SK-N-SH (cell line): ENCODE measurements at regions not wholly inside any gene's neighbourhood (a gene's known extent, or its start where the extent isn't known, plus 50 kb on each side); places are given as distances from the start of the nearest gene placed in this dataset.

Source experiments
- CTCF ChIA-PET: fragments of 300-600, 350-600 bp; formaldehyde crosslinking; extraction: SDS; loops from one replicate; lab custom pipeline; 2021; lab: Yijun Ruan, JAX
- POLR2A ChIA-PET: fragments of 350-600 bp; sonication (Branson Sonifier 250); formaldehyde crosslinking; extraction: SDS; loops from one replicate; lab custom pipeline; 2020; ENCODE audit warnings: antibody characterized with exemption, inconsistent platforms; lab: Yijun Ruan, JAX
- DNase-seq: peaks from one replicate; pipeline ENCODE4 v3.0.0; 2012
- H2AFZ ChIP-seq: fragments of 200-600 bp; sonication (generic); 2 replicates; pipeline ENCODE4 v1.8.1; 2016; ENCODE audit warnings: antibody characterized with exemption, mild to moderate bottlenecking, low read depth
- H3F3A ChIP-seq: fragments of 200-600 bp; sonication (generic); replicated peaks from 2 replicates; pipeline ENCODE3; 2016; ENCODE audit warnings: antibody characterized with exemption, mild to moderate bottlenecking; ENCODE audit not compliant: insufficient read depth
- H3K27ac ChIP-seq, 2 experiments: fragments of 200-500 bp in 1 of 2; fragments of 200-600 bp in 1 of 2; sonication (Bioruptor generic) in 1 of 2; sonication (generic), shearing (Covaris generic) in 1 of 2; 2 replicates each; pipeline versions ENCODE4 v1.5.1 to v1.6.1; 2014 to 2016; ENCODE audit warnings: low read depth in 2 of 2, inconsistent platforms in 1 of 2, low read length in 1 of 2, mild to moderate bottlenecking in 1 of 2, mixed read lengths in 1 of 2
- H3K27me3 ChIP-seq: fragments of 200-600 bp; sonication (generic), shearing (Covaris generic); 2 replicates; pipeline ENCODE4 v1.6.1; 2016; ENCODE audit warnings: mixed run types; ENCODE audit not compliant: insufficient read depth
- H3K36me3 ChIP-seq, 2 experiments: fragments of 200-500 bp in 1 of 2; fragments of 200-600 bp in 1 of 2; sonication (Bioruptor generic) in 1 of 2; sonication (generic) in 1 of 2; replicated peaks in 1 of 2; 2 replicates each; pipeline versions ENCODE3 to v1.5.1; 2014 to 2016; ENCODE audit warnings: low read length in 1 of 2, mild to moderate bottlenecking in 1 of 2; ENCODE audit not compliant: insufficient read depth in 2 of 2, control insufficient read depth in 1 of 2
- H3K4me1 ChIP-seq, 2 experiments: fragments of 200-500 bp in 1 of 2; fragments of 200-600 bp in 1 of 2; sonication (Bioruptor generic) in 1 of 2; sonication (generic), shearing (Covaris generic) in 1 of 2; 2 replicates each; pipeline versions ENCODE4 v1.5.1 to v1.6.1; 2014 to 2016; ENCODE audit warnings: low read depth in 1 of 2, low read length in 1 of 2, mixed run types in 1 of 2; ENCODE audit not compliant: insufficient read depth in 2 of 2, control insufficient read depth in 1 of 2
- H3K4me2 ChIP-seq: fragments of 200-600 bp; sonication (generic), shearing (Covaris generic); 2 replicates; pipeline ENCODE4 v1.6.1; 2017; ENCODE audit warnings: mixed run types
- H3K4me3 ChIP-seq, 2 experiments: fragments of 200-500 bp in 1 of 2; fragments of 200-600 bp in 1 of 2; sonication (Bioruptor generic) in 1 of 2; sonication (generic), shearing (Covaris generic) in 1 of 2; 2 replicates each; pipeline versions ENCODE4 v1.5.1 to v1.8.1; 2014 to 2016; ENCODE audit warnings: low read depth in 2 of 2, inconsistent platforms in 1 of 2, low read length in 1 of 2, mild to moderate bottlenecking in 1 of 2, mixed read lengths in 1 of 2, moderate library complexity in 1 of 2
- H3K79me2 ChIP-seq: fragments of 200-600 bp; sonication (generic); 2 replicates; pipeline ENCODE4 v1.8.1; 2017; ENCODE audit warnings: mild to moderate bottlenecking; ENCODE audit not compliant: insufficient read depth
- H3K9ac ChIP-seq: fragments of 200-600 bp; sonication (generic); 2 replicates; pipeline ENCODE4 v1.6.1; 2017; ENCODE audit warnings: mixed run types
- H3K9me2 ChIP-seq: fragments of 200-600 bp; sonication (generic); 2 replicates; pipeline ENCODE4 v1.6.1; 2017; ENCODE audit warnings: mixed run types
- H3K9me3 ChIP-seq: fragments of 200-600 bp; sonication (generic); 2 replicates; pipeline ENCODE4 v1.6.1; 2017; ENCODE audit warnings: mixed run types, mild to moderate bottlenecking, moderate library complexity
- H4K20me1 ChIP-seq: fragments of 200-600 bp; sonication (generic); 2 replicates; pipeline ENCODE4 v1.6.1; 2017; ENCODE audit warnings: mild to moderate bottlenecking, mixed run types; ENCODE audit not compliant: insufficient read depth
- CTCF ChIP-seq: fragments of 200-600 bp; sonication (generic); IDR thresholded peaks from 2 replicates; pipeline ENCODE4 v1.6.1; 2017; ENCODE audit warnings: antibody characterized with exemption, mild to moderate bottlenecking, moderate library complexity
- ELF1 ChIP-seq: IDR thresholded peaks from 2 replicates; pipeline ENCODE4 v1.4.0; 2012
- EZH2phosphoT487 ChIP-seq: fragments of 200-600 bp; sonication (generic); IDR thresholded peaks from 2 replicates; pipeline ENCODE4 v1.6.1; 2017; ENCODE audit warnings: low read depth, mixed run types, mild to moderate bottlenecking, antibody characterized with exemption, moderate library complexity, borderline replicate concordance
- FOSL2 ChIP-seq: IDR thresholded peaks from 2 replicates; pipeline ENCODE4 v1.4.0; 2012; ENCODE audit warnings: low read depth, mild to moderate bottlenecking, moderate library complexity, borderline replicate concordance
- FOXJ3 ChIP-seq: sonication (generic); formaldehyde crosslinking; IDR thresholded peaks from 2 replicates; pipeline ENCODE4 v1.5.1; 2020; ENCODE audit warnings: mild to moderate bottlenecking, missing genetic modification reagents
- GABPA ChIP-seq: IDR thresholded peaks from 2 replicates; pipeline ENCODE4 v1.4.0; 2012; ENCODE audit warnings: low read depth, mild to moderate bottlenecking
- GATA2 ChIP-seq: sonication (generic); formaldehyde crosslinking; IDR thresholded peaks from 2 replicates; pipeline ENCODE4 v1.5.0; 2020; ENCODE audit warnings: mild to moderate bottlenecking, missing genetic modification reagents
- JUND ChIP-seq: IDR thresholded peaks from 2 replicates; pipeline ENCODE4 v1.4.0; 2012
- MAX ChIP-seq: IDR thresholded peaks from 2 replicates; pipeline ENCODE4 v1.4.0; 2012; ENCODE audit warnings: low read depth
- MEF2A ChIP-seq: IDR thresholded peaks from 2 replicates; pipeline ENCODE4 v1.4.0; 2012; ENCODE audit warnings: low read depth, borderline replicate concordance
- NRF1 ChIP-seq: IDR thresholded peaks from 2 replicates; pipeline ENCODE4 v1.6.1; 2012; ENCODE audit warnings: low read depth, mild to moderate bottlenecking, low read length
- RAD21 ChIP-seq: IDR thresholded peaks from 2 replicates; pipeline ENCODE4 v1.6.1; 2012; ENCODE audit warnings: mild to moderate bottlenecking, low read length
- REST ChIP-seq: IDR thresholded peaks from 2 replicates; pipeline ENCODE4 v1.6.1; 2012; ENCODE audit warnings: mild to moderate bottlenecking, low read depth, low read length, moderate library complexity
- RFX5 ChIP-seq: IDR thresholded peaks from 2 replicates; pipeline ENCODE4 v1.6.1; 2012; ENCODE audit warnings: mild to moderate bottlenecking, improper control_type of control experiment, low read length
- RXRA ChIP-seq: IDR thresholded peaks from 2 replicates; pipeline ENCODE4 v1.4.0; 2012; ENCODE audit warnings: low read depth, mild to moderate bottlenecking, borderline replicate concordance
- TAF1 ChIP-seq: IDR thresholded peaks from 2 replicates; pipeline ENCODE4 v1.6.1; 2012; ENCODE audit warnings: low read depth, mild to moderate bottlenecking, low read length, moderate library complexity, borderline replicate concordance
- USF1 ChIP-seq: IDR thresholded peaks from 2 replicates; pipeline ENCODE4 v1.4.0; 2012; ENCODE audit warnings: low read depth, borderline replicate concordance
- USF2 ChIP-seq: fragments of 150-350 bp; IDR thresholded peaks from 2 replicates; pipeline ENCODE4 v1.6.1; 2017; ENCODE audit warnings: antibody characterized with exemption, low read length, low read depth, borderline replicate concordance
- YY1 ChIP-seq: IDR thresholded peaks from 2 replicates; pipeline ENCODE4 v1.4.0; 2012; ENCODE audit warnings: low read depth, mild to moderate bottlenecking
- ZBTB33 ChIP-seq: IDR thresholded peaks from 2 replicates; pipeline ENCODE4 v1.4.0; 2012; ENCODE audit warnings: low read depth, borderline replicate concordance
- whole genome bisulfite sequencing: methylation state at CpG from one replicate; pipeline ENCODE4 v1.1.6; 2017; ENCODE audit warnings: low lambda C conversion rate; 5-methylcytosine and 5-hydroxymethylcytosine counted together

- no peak for DNase-seq
- TF ChIP-seq REST: no peak
- no peak for TF ChIP-seq GABPA
- no peak for TF ChIP-seq FOSL2
- no peak for TF ChIP-seq EZH2phosphoT487
- TF ChIP-seq NRF1: no peak
- no peak for TF ChIP-seq RAD21
- TF ChIP-seq USF1: no peak
- no peak for TF ChIP-seq ZBTB33
- TF ChIP-seq ELF1: no peak
- TF ChIP-seq JUND: no peak
- TF ChIP-seq USF2: no peak
- no peak for TF ChIP-seq RXRA
- no peak for TF ChIP-seq RFX5
- TF ChIP-seq TAF1: no peak
- no peak for TF ChIP-seq GATA2 (CRISPR knock-in tag)
- TF ChIP-seq MAX: no peak
- TF ChIP-seq MEF2A: no peak
- no peak for TF ChIP-seq FOXJ3 (CRISPR knock-in tag)
- TF ChIP-seq YY1: no peak
- TF ChIP-seq CTCF: no peak
- no peak overlapping the region for H2AFZ ChIP-seq
- H4K20me1 ChIP-seq: no peaks in the 10 kb centered on the region
- no peak overlapping the region for H3K27ac ChIP-seq
- no peaks in the 10 kb centered on the region for H3K9me2 ChIP-seq
- H3K36me3 ChIP-seq: no peaks in the 10 kb centered on the region
- no peak overlapping the region for H3K4me2 ChIP-seq
- H3K9ac ChIP-seq: no peak overlapping the region
- WGBS: 65% methylated on average over 2 of the region's 2 CpGs
- no peaks in the 10 kb centered on the region for H3K9me3 ChIP-seq
- POLR2A ChIA-PET: interaction anchor here (0.5 kb wide), 1 partner anchor 52 kb away, joined by 4 read pairs; no protein-coding TSS in a partner anchor
- no peaks in the 10 kb centered on the region for H3K27me3 ChIP-seq
- H3F3A ChIP-seq: no peaks in the 10 kb centered on the region
- no peaks in the 10 kb centered on the region for H3K4me1 ChIP-seq
- CTCF ChIA-PET: no interaction called here
- H3K79me2 ChIP-seq: no peaks in the 10 kb centered on the region
- no peak overlapping the region for H3K4me3 ChIP-seq
These were observed 155.1 kb upstream of the FZD8 start for GRCh38 chr10:35797187-35797586.
